Omental fat pad (tissue), 3 donors: ENCODE measurements at regions not wholly inside any gene's neighbourhood (a gene's known extent, or its start where the extent isn't known, plus 50 kb on each side); places are given as distances from the start of the nearest gene placed in this dataset.

Experiments used
- ATAC-seq: fragments of 150-250 bp; one replicate; pipeline ENCODE4 v1.9.1; 2016; ENCODE audit warnings: mild to moderate bottlenecking, moderate library complexity; ENCODE audit not compliant: low FRiP score
- DNase-seq: peaks from one replicate; pipeline ENCODE4 v3.0.0-alpha.2; 2019; ENCODE audit warnings: low spot score
- TF ChIP-seq, protein P1 (sequence below), 3 donors: fragments of 450-650 bp; IDR thresholded peaks; one replicate each; pipeline ENCODE4 v1.5.1; 2016 to 2017; ENCODE audit warnings: antibody characterized with exemption in 3 of 3, mild to moderate bottlenecking in 3 of 3, moderate library complexity in 2 of 3

DNA sequence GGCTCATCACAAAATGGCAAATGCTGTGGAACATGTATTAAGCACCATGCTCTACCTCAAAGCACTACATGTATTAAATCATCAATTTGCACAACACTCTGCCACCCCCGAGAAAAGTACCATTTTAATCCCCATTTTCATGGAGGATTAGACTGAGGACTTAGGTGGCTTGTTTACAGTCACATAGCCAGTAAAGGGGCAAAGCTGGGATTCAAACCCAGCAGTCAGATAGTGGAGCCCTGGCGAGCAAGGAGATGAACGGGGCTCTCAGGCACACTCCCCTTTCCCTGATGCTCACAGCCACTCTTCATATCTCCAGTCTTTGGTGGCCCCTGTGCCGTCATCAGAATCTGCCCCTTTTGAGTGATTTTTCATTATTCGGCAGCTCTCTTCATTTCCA lies 262.9 kb downstream of the DIRAS2 start:
- TF ChIP-seq, protein P1, sequence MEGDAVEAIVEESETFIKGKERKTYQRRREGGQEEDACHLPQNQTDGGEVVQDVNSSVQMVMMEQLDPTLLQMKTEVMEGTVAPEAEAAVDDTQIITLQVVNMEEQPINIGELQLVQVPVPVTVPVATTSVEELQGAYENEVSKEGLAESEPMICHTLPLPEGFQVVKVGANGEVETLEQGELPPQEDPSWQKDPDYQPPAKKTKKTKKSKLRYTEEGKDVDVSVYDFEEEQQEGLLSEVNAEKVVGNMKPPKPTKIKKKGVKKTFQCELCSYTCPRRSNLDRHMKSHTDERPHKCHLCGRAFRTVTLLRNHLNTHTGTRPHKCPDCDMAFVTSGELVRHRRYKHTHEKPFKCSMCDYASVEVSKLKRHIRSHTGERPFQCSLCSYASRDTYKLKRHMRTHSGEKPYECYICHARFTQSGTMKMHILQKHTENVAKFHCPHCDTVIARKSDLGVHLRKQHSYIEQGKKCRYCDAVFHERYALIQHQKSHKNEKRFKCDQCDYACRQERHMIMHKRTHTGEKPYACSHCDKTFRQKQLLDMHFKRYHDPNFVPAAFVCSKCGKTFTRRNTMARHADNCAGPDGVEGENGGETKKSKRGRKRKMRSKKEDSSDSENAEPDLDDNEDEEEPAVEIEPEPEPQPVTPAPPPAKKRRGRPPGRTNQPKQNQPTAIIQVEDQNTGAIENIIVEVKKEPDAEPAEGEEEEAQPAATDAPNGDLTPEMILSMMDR (IDR thresholded peaks at IDR 0.05): no peak
- DNase-seq (no peak), ATAC-seq (no peak)

DNA sequence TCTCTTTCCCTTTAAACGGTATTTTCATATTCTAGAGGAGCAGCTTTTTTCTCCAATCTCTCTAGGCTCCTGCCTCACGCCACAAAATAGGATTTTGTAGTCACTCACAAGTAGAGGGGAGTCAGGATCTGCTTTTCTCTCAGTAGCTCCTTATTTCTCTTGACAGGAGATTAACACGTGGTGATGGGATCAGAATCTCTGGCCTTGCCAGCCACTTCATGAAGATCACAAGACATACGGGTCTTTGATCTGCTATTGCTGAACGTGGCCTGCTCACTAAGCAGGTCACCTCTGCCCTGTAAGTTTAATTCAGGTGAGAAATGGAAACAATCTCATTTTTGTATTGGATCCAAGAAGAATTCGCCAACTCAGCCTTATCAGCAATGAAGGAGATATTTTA lies 257.5 kb downstream of the DIRAS2 start:
- no peak for ATAC-seq
- DNase-seq: no peak
- TF ChIP-seq, protein P1 (IDR thresholded peaks at IDR 0.05): no peak

DNA sequence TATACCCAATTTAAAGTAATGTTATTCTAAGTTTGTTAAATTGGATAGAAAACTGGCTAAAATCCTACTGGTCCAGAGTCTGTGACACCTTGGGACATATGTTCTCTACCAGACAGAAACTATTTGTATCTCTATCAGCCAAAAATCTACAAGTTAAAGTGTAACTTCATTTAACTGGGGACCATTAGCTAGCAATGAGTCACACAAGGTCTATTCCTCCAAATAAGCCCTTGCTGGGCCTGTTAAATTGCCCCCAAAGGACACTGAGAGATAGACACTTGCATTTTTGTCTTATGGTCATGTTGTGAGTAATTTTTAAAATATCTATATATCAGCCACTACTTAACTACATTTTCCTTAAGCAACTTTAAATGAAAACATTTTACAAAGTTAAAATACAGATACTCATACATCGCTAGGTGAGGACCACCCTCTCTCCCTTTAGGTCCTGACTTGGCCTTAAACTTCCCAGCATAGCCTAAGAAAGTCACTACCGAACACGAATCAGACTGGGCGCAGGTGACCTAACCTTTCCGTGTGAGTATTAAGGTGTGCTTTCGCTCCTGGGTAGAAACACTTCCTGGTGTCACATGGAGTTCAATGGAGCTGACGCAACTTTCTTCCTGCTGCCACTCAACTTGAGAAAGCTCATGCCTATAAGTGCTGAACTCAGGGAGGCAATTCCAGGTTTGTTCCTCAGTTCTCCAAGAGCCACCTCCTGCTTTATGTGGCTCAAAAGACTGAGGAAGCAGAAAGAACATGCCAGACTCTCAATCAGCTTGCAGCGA lies 249.1 kb downstream of the DIRAS2 start:
- ATAC-seq (no peak), DNase-seq (no peak)
- TF ChIP-seq, protein P1 (IDR thresholded peaks at IDR 0.05): no peak

DNA sequence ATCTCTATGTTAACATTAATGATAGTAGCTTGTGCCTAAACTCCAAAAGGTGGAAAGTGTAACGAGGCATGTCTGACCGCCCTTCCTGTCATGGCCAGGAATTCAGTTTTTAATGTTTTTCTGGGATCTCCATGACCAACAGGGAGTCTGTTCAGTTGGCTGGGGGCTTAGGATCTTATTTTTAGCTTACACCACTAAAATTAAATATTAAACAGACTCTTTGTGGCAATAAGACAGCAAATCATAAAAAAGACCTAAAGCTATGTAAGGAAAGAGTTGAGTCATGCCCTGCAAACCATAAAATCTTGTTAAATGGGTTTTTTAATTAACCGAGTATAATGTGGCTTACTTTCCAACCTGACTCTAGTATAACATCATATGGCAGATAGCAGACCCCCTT lies 247.8 kb downstream of the DIRAS2 start:
- ATAC-seq (no peak), DNase-seq (no peak)
- TF ChIP-seq, protein P1 (IDR thresholded peaks at IDR 0.05): no peak

DNA sequence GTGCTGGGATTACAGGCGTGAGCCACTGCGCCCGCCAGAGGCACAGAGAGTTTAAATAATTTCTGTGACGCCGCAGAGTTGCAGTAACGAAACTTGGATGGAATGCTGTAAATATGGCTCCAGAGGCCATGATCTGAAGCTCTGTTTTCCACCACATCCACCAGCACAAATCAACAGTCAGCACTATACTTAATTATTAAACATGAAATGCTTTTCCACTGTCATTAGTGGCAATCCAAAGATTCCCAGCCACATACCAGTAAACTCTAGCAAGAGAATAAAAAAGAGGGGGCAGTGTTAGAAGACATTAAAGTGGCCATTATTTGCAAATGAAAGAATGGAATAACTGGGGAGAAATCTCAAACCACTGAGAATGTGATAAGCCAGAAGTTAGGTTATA lies 242.5 kb downstream of the DIRAS2 start:
- DNase-seq (no peak), ATAC-seq (no peak)
- TF ChIP-seq, protein P1 (IDR thresholded peaks at IDR 0.05): no peak

DNA sequence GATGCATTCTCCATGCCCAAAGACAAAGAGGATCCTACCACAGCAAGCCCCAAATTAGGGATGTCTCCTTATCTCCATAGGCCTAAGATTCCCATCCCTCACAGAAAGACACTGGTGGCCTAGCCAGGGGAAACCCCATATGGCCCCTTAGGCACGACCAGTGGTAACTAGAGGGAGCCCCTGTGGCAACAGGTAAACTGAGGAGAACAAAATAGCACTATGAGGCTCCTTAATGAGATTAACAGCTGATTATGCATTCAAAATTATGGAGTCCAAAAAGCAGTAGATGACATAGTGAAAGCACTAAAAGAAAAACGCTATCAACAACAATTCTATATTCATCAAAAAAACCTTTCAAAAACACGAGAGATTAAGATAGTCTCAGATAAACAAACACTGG lies 234.0 kb downstream of the DIRAS2 start:
- TF ChIP-seq, protein P1 (IDR thresholded peaks at IDR 0.05): no peak
- ATAC-seq (no peak), DNase-seq (no peak)

DNA sequence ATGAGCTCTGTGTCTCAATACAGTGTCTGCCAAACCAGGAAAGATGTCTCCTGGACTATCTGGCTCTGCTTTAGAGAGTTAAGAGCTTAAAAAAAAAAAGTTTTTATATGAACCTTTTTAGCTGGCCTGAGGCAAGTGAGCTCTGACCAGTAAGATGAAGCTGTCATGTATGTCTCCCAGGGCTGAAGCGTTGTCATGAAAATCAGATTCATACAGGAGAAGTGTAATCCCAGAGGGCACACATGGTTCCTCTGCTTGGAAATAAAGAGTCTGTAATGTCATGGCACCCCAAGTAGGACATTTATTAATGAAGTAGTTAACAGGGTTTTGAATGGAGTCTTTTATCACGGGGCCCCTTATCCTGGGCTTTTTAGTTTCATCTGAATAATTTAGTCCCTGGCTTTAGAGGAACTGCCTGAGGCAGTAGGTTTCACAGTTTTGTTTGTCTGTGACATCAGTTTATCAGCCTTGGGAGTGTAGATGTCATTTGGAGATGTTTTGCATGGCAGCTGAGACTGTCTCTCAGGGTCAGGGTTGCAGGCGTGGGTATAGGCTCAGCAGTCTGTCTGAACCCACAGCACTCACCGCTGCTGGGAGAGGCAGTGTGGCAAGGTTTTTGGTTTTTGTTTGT lies 223.3 kb downstream of the DIRAS2 start:
- TF ChIP-seq, protein P1 (IDR thresholded peaks at IDR 0.05): no peak
- DNase-seq: no peak
- no peak for ATAC-seq
